GM06990 (cell line): ENCODE measurements at regions not wholly inside any gene's neighbourhood (a gene's known extent, or its start where the extent isn't known, plus 50 kb on each side); places are given as distances from the start of the nearest gene placed in this dataset.

Source experiments
- DNase-seq: peaks from one replicate; pipeline ENCODE4 v3.0.0-alpha.2; 2011; ENCODE audit not compliant: insufficient read length; ENCODE audit errors: extremely low read depth
- H3K27me3 ChIP-seq: replicated peaks from 2 replicates; pipeline ENCODE4 v1.6.0; 2011; ENCODE audit warnings: low read length; ENCODE audit not compliant: control insufficient read depth, insufficient read depth
- H3K36me3 ChIP-seq: 2 replicates; pipeline ENCODE4 v1.5.1; 2011; ENCODE audit warnings: low read length; ENCODE audit not compliant: control insufficient read depth, insufficient read depth
- H3K4me3 ChIP-seq: replicated peaks from 2 replicates; pipeline ENCODE4 v1.5.1; 2011; ENCODE audit warnings: low read depth, mild to moderate bottlenecking, control low read depth, low read length
- CTCF ChIP-seq: IDR thresholded peaks from 2 replicates; pipeline ENCODE4 v1.5.1; 2011; ENCODE audit warnings: low read length, control low read depth, mild to moderate bottlenecking, inconsistent platforms; ENCODE audit not compliant: insufficient read depth, poor library complexity, severe bottlenecking

- no peaks in the 10 kb centered on the region for H3K36me3 ChIP-seq
- no peak overlapping the region for H3K4me3 ChIP-seq
- H3K27me3 ChIP-seq, result no peaks in the 10 kb centered on the region; the same call in 1 of the 2 replicates
- no peak for TF ChIP-seq CTCF
- DNase-seq, result no peak
Measured at GRCh38 chr9:86563936-86564335, 209.7 kb upstream of the TUT7 start.

- Histone ChIP-seq H3K27me3 (no peaks in the 10 kb centered on the region; the same call in 1 of the 2 replicates), H3K36me3 (no peaks in the 10 kb centered on the region), H3K4me3 (no peak overlapping the region)
- DNase-seq, result no peak
- TF ChIP-seq CTCF, result no peak
Measured at GRCh38 chr9:86563350-86563749, 209.1 kb upstream of the TUT7 start.

- no peak for TF ChIP-seq CTCF
- DNase-seq, result no peak
- Histone ChIP-seq H3K27me3 (no peaks in the 10 kb centered on the region; the same call in 1 of the 2 replicates), H3K36me3 (no peaks in the 10 kb centered on the region), H3K4me3 (no peak overlapping the region)
Measured at GRCh38 chr9:86562691-86563090, 208.5 kb upstream of the TUT7 start.

GRCh38 chr9:86557918-86558317 lies 203.7 kb upstream of the TUT7 start:
- Histone ChIP-seq H3K27me3 (peaks cover 2% of the 10 kb centered on the region), H3K36me3 (no peaks in the 10 kb centered on the region), H3K4me3 (no peak overlapping the region)
- no peak for TF ChIP-seq CTCF
- no peak for DNase-seq

GRCh38 chr9:86557063-86557766 lies 203.0 kb upstream of the TUT7 start:
- no peak overlapping the region for H3K4me3 ChIP-seq
- no peak for TF ChIP-seq CTCF
- no peak for DNase-seq
- peaks cover 2% of the 10 kb centered on the region for H3K27me3 ChIP-seq
- H3K36me3 ChIP-seq, result no peaks in the 10 kb centered on the region

GRCh38 chr9:86555661-86556060 lies 201.5 kb upstream of the TUT7 start:
- TF ChIP-seq CTCF, result no peak
- Histone ChIP-seq H3K27me3 (peaks cover 2% of the 10 kb centered on the region), H3K4me3 (no peak overlapping the region), H3K36me3 (no peaks in the 10 kb centered on the region)
- no peak for DNase-seq
